ENCODE measurements at regions not wholly inside any gene's neighbourhood (a gene's known extent, or its start where the extent isn't known, plus 50 kb on each side); places are given as distances from the start of the nearest gene placed in this dataset.

DNA sequence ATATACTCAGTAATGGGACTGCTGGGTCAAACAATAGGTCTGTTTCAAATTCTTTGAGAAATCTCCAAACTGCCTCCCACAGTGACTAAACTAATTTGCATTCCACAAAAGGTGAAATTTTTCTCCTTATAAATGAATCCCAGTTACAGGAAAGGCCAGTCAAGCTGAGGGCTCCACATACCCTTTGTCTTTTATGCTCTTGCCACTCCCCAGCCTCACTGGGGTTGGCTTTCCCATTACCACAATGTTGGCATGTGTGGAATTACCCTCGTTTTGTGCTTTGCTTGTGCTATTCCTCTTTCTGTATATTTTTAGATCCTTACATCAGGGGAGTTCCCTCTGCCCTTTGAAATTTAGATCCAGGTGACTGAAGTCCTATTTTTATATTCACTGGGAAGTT, 220.2 kb upstream of the LCORL start:
- no peak for TF ChIP-seq POLR2A (IDR thresholded peaks at IDR 0.05)
- TF ChIP-seq CTCF (IDR thresholded peaks at IDR 0.05) = no peak
- TF ChIP-seq POLR2AphosphoS5 (IDR thresholded peaks at IDR 0.05) = no peak
- TF ChIP-seq EP300 (IDR thresholded peaks at IDR 0.05; ENCODE audit: low read depth) = no peak

Measured in transverse colon (tissue), 4 donors.